H1 (cell line): ENCODE measurements at regions not wholly inside any gene's neighbourhood (a gene's known extent, or its start where the extent isn't known, plus 50 kb on each side); places are given as distances from the start of the nearest gene placed in this dataset.

ENCODE experiments used
- CTCF ChIA-PET: fragments of 300-600 bp; sonication (Branson Sonifier 250); formaldehyde crosslinking; loops from one replicate; lab custom pipeline; 2021; ENCODE audit not compliant: partially characterized antibody; lab: Charles Lee
- POLR2A ChIA-PET: fragments of 300-600 bp; sonication (Branson Sonifier 250); formaldehyde crosslinking; loops from one replicate; lab custom pipeline; 2021; ENCODE audit warnings: inconsistent platforms; ENCODE audit not compliant: partially characterized antibody; lab: Charles Lee
- DNase-seq, 2 experiments: peaks; one replicate each; pipeline versions ENCODE4 v3.0.0 to v3.0.0-alpha.2; 2010 to 2022; ENCODE audit warnings: low spot score in 2 of 2, low read depth in 1 of 2, mixed read lengths in 1 of 2
- FAIRE-seq: peaks from 2 replicates; lab custom pipeline; 2011; peaks lifted over from hg19 to GRCh38; lab: Jason Lieb, UNC
- H2AFZ ChIP-seq: 2 replicates; pipeline ENCODE4 v1.8.1; 2012; ENCODE audit warnings: low read length, inconsistent platforms
- H2AK5ac ChIP-seq: 2 replicates; pipeline ENCODE4 v1.6.1; 2013; ENCODE audit warnings: low read depth, low read length
- H2BK120ac ChIP-seq: replicated peaks from 2 replicates; pipeline ENCODE3; 2013; ENCODE audit warnings: low read depth, low read length, inconsistent platforms
- H2BK12ac ChIP-seq: 2 replicates; pipeline ENCODE4 v1.6.1; 2013; ENCODE audit warnings: low read depth, low read length
- H2BK15ac ChIP-seq: 2 replicates; pipeline ENCODE4 v1.6.1; 2013; ENCODE audit warnings: low read length
- H2BK20ac ChIP-seq: 2 replicates; pipeline ENCODE4 v1.6.1; 2013; ENCODE audit warnings: low read length
- H2BK5ac ChIP-seq: 2 replicates; pipeline ENCODE4 v1.6.1; 2013; ENCODE audit warnings: low read depth, low read length
- H3K14ac ChIP-seq: 2 replicates; pipeline ENCODE4 v1.6.1; 2013; ENCODE audit warnings: inconsistent platforms; ENCODE audit not compliant: insufficient read length
- H3K18ac ChIP-seq: 2 replicates; pipeline ENCODE4 v1.6.1; 2013; ENCODE audit warnings: low read length; ENCODE audit errors: extremely low read depth
- H3K23ac ChIP-seq: 2 replicates; pipeline ENCODE4 v1.6.1; 2013; ENCODE audit warnings: inconsistent platforms; ENCODE audit not compliant: insufficient read length
- H3K23me2 ChIP-seq: 2 replicates; pipeline ENCODE4 v1.6.1; 2013; ENCODE audit warnings: low read depth, low read length
- H3K27ac ChIP-seq: 2 replicates; pipeline ENCODE4 v1.6.1; 2011; ENCODE audit warnings: low read depth, low read length, inconsistent platforms
- H3K27me3 ChIP-seq, 4 experiments: replicated peaks in 1 of 4; 1 replicate in 1 of 4; 2 replicates in 3 of 4; pipeline versions ENCODE4 v1.6.1 to v1.8.1; 2011 to 2013; ENCODE audit warnings: low read length in 3 of 4, mild to moderate bottlenecking in 3 of 4, inconsistent platforms in 2 of 4, mixed read lengths in 2 of 4, moderate library complexity in 1 of 4; ENCODE audit not compliant: control insufficient read depth in 3 of 4, insufficient read depth in 3 of 4; ENCODE audit errors: extremely low read depth in 1 of 4
- H3K36me3 ChIP-seq, 4 experiments: 2 replicates each; pipeline versions ENCODE4 v1.6.1 to v1.8.1; 2011 to 2013; ENCODE audit warnings: mild to moderate bottlenecking in 4 of 4, low read length in 3 of 4, moderate library complexity in 2 of 4, control low read depth in 1 of 4, inconsistent platforms in 1 of 4; ENCODE audit not compliant: insufficient read depth in 4 of 4, control insufficient read depth in 2 of 4
- H3K4ac ChIP-seq: replicated peaks from 2 replicates; pipeline ENCODE3; 2013; ENCODE audit warnings: low read length, low read depth, mixed read lengths, inconsistent platforms; ENCODE audit not compliant: insufficient read length
- H3K4me1 ChIP-seq, 4 experiments: replicated peaks in 1 of 4; 1 replicate in 1 of 4; 2 replicates in 3 of 4; pipeline versions ENCODE4 v1.6.1 to v1.8.1; 2011 to 2013; ENCODE audit warnings: low read length in 3 of 4, inconsistent platforms in 2 of 4, mixed read lengths in 1 of 4; ENCODE audit not compliant: insufficient read depth in 4 of 4, control insufficient read depth in 3 of 4
- H3K4me2 ChIP-seq, 2 experiments: 2 replicates each; pipeline versions ENCODE4 v1.6.1 to v1.8.1; 2011 to 2013; ENCODE audit warnings: low read depth in 2 of 2, low read length in 2 of 2, control low read depth in 1 of 2, inconsistent platforms in 1 of 2, mild to moderate bottlenecking in 1 of 2; ENCODE audit not compliant: insufficient read depth in 1 of 2
- H3K4me3 ChIP-seq, 4 experiments: fragments of 200-600, 300-600 bp in 1 of 4; sonication (generic), shearing (Covaris generic), sonication (Bioruptor Twin) in 1 of 4; 2 replicates each; pipeline versions ENCODE4 v1.5.1 to v1.8.1; 2011 to 2016; ENCODE audit warnings: low read length in 4 of 4, low read depth in 3 of 4, control low read depth in 2 of 4, inconsistent platforms in 2 of 4, mild to moderate bottlenecking in 2 of 4, mixed read lengths in 1 of 4, moderate library complexity in 1 of 4; ENCODE audit not compliant: insufficient read depth in 2 of 4; ENCODE audit errors: extremely low read depth in 1 of 4
- H3K56ac ChIP-seq: replicated peaks from 2 replicates; pipeline ENCODE3; 2013; ENCODE audit warnings: low read depth, mild to moderate bottlenecking, mixed read lengths, low read length, inconsistent platforms; ENCODE audit not compliant: insufficient read length
- H3K79me1 ChIP-seq: 2 replicates; pipeline ENCODE4 v1.6.1; 2013; ENCODE audit warnings: low read depth, low read length, control low read depth
- H3K79me2 ChIP-seq, 2 experiments: 2 replicates each; pipeline versions ENCODE4 v1.6.1 to v1.8.1; 2012 to 2013; ENCODE audit warnings: low read length in 2 of 2, mild to moderate bottlenecking in 2 of 2, inconsistent platforms in 1 of 2; ENCODE audit not compliant: insufficient read depth in 2 of 2, control insufficient read depth in 1 of 2
- H3K9ac ChIP-seq, 4 experiments: replicated peaks in 1 of 4; 1 replicate in 1 of 4; 2 replicates in 3 of 4; pipeline versions ENCODE4 v1.6.1 to v1.8.1; 2011 to 2013; ENCODE audit warnings: low read depth in 3 of 4, low read length in 3 of 4, control low read depth in 2 of 4, mild to moderate bottlenecking in 2 of 4, moderate library complexity in 2 of 4, inconsistent platforms in 1 of 4; ENCODE audit errors: extremely low read depth in 1 of 4
- H3K9me3 ChIP-seq, 2 experiments: 2 replicates each; pipeline versions ENCODE4 v1.6.1 to v1.8.1; 2012 to 2013; ENCODE audit warnings: mild to moderate bottlenecking in 2 of 2, moderate library complexity in 2 of 2, control low read depth in 1 of 2, inconsistent platforms in 1 of 2, low read depth in 1 of 2, low read length in 1 of 2, mixed read lengths in 1 of 2; ENCODE audit not compliant: insufficient read depth in 2 of 2
- H4K20me1 ChIP-seq, 2 experiments: replicated peaks in 1 of 2; 2 replicates each; pipeline versions ENCODE3 to v1.8.1; 2011 to 2013; ENCODE audit warnings: inconsistent platforms in 2 of 2, low read length in 2 of 2, mild to moderate bottlenecking in 1 of 2; ENCODE audit not compliant: insufficient read depth in 2 of 2, control insufficient read depth in 1 of 2
- H4K5ac ChIP-seq: 2 replicates; pipeline ENCODE4 v1.6.1; 2013; ENCODE audit warnings: low read length, low read depth, mixed read lengths, inconsistent platforms; ENCODE audit not compliant: insufficient read length
- H4K8ac ChIP-seq: 2 replicates; pipeline ENCODE4 v1.8.0; 2013; ENCODE audit warnings: mild to moderate bottlenecking, moderate library complexity, low read length, inconsistent platforms; ENCODE audit not compliant: insufficient read depth; ENCODE audit errors: extremely low read depth
- H4K91ac ChIP-seq: replicated peaks from 2 replicates; pipeline ENCODE3; 2013; ENCODE audit warnings: low read length, mixed read lengths, inconsistent platforms; ENCODE audit not compliant: insufficient read length
- ASH2L ChIP-seq: fragments of 200-600, 300-600 bp; sonication (generic); IDR thresholded peaks from one replicate; pipeline ENCODE4 v1.7.1; 2017; ENCODE audit warnings: low read length
- ATF2 ChIP-seq: IDR thresholded peaks from 2 replicates; pipeline ENCODE4 v1.6.1; 2012; ENCODE audit warnings: low read length, inconsistent platforms
- CBX8 ChIP-seq: fragments of 300-800, 300-1000 bp; sonication (generic); IDR thresholded peaks from 2 replicates; pipeline ENCODE4 v1.7.1; 2016; ENCODE audit warnings: low read depth, low read length, borderline replicate concordance
- CREB1 ChIP-seq: IDR thresholded peaks from 2 replicates; pipeline ENCODE4 v1.6.1; 2012; ENCODE audit warnings: inconsistent platforms
- EP300 ChIP-seq, 2 experiments: IDR thresholded peaks; 1 replicate in 1 of 2; 2 replicates in 1 of 2; pipeline ENCODE4 v1.6.1; 2011 to 2012; ENCODE audit warnings: low read depth in 2 of 2, low read length in 2 of 2, mild to moderate bottlenecking in 2 of 2, borderline replicate concordance in 1 of 2, inconsistent platforms in 1 of 2, moderate library complexity in 1 of 2
- MAFK ChIP-seq: IDR thresholded peaks from 2 replicates; pipeline ENCODE4 v1.6.1; 2012; ENCODE audit warnings: low read depth, mild to moderate bottlenecking, improper control_type of control experiment, low read length
- RNF2 ChIP-seq: fragments of 200-900, 300-1000 bp; sonication (generic); IDR thresholded peaks from 2 replicates; pipeline ENCODE4 v1.7.1; 2016; ENCODE audit warnings: borderline replicate concordance, low read depth, mild to moderate bottlenecking, antibody characterized with exemption, low read length; ENCODE audit not compliant: poor library complexity, severe bottlenecking; ENCODE audit errors: missing control alignments
- SIRT6 ChIP-seq: IDR thresholded peaks from one replicate; pipeline ENCODE4 v1.7.1; 2012; ENCODE audit warnings: low read length, inconsistent platforms
- SP4 ChIP-seq: IDR thresholded peaks from 2 replicates; pipeline ENCODE4 v1.6.1; 2012; ENCODE audit warnings: low read length, inconsistent platforms
- SUZ12 ChIP-seq: fragments of 200-600 bp; sonication (generic); IDR thresholded peaks from 2 replicates; pipeline ENCODE4 v1.6.1; 2012; ENCODE audit warnings: mild to moderate bottlenecking, inconsistent platforms, low read length, moderate library complexity, mixed read lengths
- TAF7 ChIP-seq: optimal IDR thresholded peaks from 2 replicates; pipeline ENCODE3; 2011; ENCODE audit warnings: low read depth, mild to moderate bottlenecking, inconsistent platforms, low read length, moderate library complexity, borderline replicate concordance
- WGBS, 2 experiments: shearing (Covaris generic) in 1 of 2; methylation state at CpG; one replicate each; pipeline versions ENCODE4 v1.1.6 to v1.1.7; 2013 to 2015; ENCODE audit warnings: low lambda C conversion rate in 2 of 2, mixed read lengths in 2 of 2, inconsistent platforms in 1 of 2, low coverage in 1 of 2, missing lambda C conversion rate in 1 of 2; ENCODE audit not compliant: insufficient replicate concordance in 2 of 2, insufficient coverage in 1 of 2, insufficient read length in 1 of 2; ENCODE audit errors: extremely low coverage in 1 of 2, missing lambda C conversion rate in 1 of 2; 5-methylcytosine and 5-hydroxymethylcytosine counted together

GRCh38 chr11:36744375-36745168 is 146.5 kb upstream of the RAG2 start:
- Histone ChIP-seq H3K56ac (no peak overlapping the region), H4K20me1 (no peaks in the 10 kb centered on the region), H3K9me3 (no peaks in the 10 kb centered on the region), H2AK5ac (no peak overlapping the region), H2BK120ac (no peak overlapping the region), H2BK20ac (no peak overlapping the region), H3K4me2 (no peak overlapping the region), H3K27ac (no peak overlapping the region), H4K8ac (no peak overlapping the region), H3K36me3 (no peaks in the 10 kb centered on the region), H4K5ac (no peak overlapping the region), H2AFZ (peak overlapping the region; percentile 19; the same call in 1 of the 2 replicates), H3K23ac (no peak overlapping the region), H3K27me3 (no peaks in the 10 kb centered on the region; a peak in 1 of 7 replicates), H3K23me2 (no peaks in the 10 kb centered on the region), H3K4me3 (no peak overlapping the region), H3K9ac (no peak overlapping the region), H3K14ac (no peak overlapping the region), H3K4me1 (peaks cover 0 to 4% (median 0%) of the 10 kb centered on the region in 4 experiments; a peak in 1 of 7 replicates), H3K18ac (no peak overlapping the region), H2BK15ac (no peak overlapping the region), H2BK12ac (no peak overlapping the region), H3K79me1 (no peaks in the 10 kb centered on the region), H3K79me2 (no peaks in the 10 kb centered on the region), H3K4ac (no peak overlapping the region), H4K91ac (no peak overlapping the region), H2BK5ac (no peak overlapping the region)
- DNase-seq (peak; percentile 13 to 90), FAIRE-seq (peak; percentile 94)
- CTCF ChIA-PET: interaction anchor here (0.6 to 11.8 kb wide), 25 partner anchors 11 to 1882 kb away, joined by 3 to 364 read pairs (median 3); no protein-coding TSS in a partner anchor
- WGBS, 2 experiments: 51% methylated on average over 11 of the region's 11 CpGs; no CpG with 5 or more reads in 1 of the 2 experiments
- POLR2A ChIA-PET: no interaction called here
- TF ChIP-seq MAFK (no peak), EP300 (IDR thresholded peaks at IDR 0.05; ENCODE audit: borderline replicate concordance in 1 of 2, low read depth in 2 of 2, low read length in 2 of 2) (no peak), CREB1 (peak; percentile 68), ATF2 (no peak), RNF2 (no peak), CBX8 (no peak), SIRT6 (no peak), SP4 (no peak), SUZ12 (no peak), ASH2L (no peak), TAF7 (no peak)
